ENCODE measurements at regions not wholly inside any gene's neighbourhood (a gene's known extent, or its start where the extent isn't known, plus 50 kb on each side); places are given as distances from the start of the nearest gene placed in this dataset.

- H3K27ac ChIP-seq = no peak overlapping the region
- no peaks in the 10 kb centered on the region for H3K9me3 ChIP-seq
- intact Hi-C loops (cut with DNase I) = no loop called here
- no peak for TF ChIP-seq CTCF (IDR thresholded peaks at IDR 0.05)
- no peaks in the 10 kb centered on the region for H3K36me3 ChIP-seq
- H3K27me3 ChIP-seq = no peaks in the 10 kb centered on the region
- H3K9ac ChIP-seq (ENCODE audit: low read depth in 2 of 2, low read length in 2 of 2) = no peak overlapping the region
- no peaks in the 10 kb centered on the region for H3K4me1 ChIP-seq
- H3K4me3 ChIP-seq = no peak overlapping the region
- no peak for DNase-seq
These were observed 1784.8 kb downstream of the PCDH9 start for GRCh38 chr13:65445340-65445739.

GRCh38 chr13:65435590-65435989 is 1794.5 kb downstream of the PCDH9 start:
- intact Hi-C loops (cut with DNase I) = no loop called here
- TF ChIP-seq CTCF (IDR thresholded peaks at IDR 0.05) = no peak
- H3K4me3 ChIP-seq = no peak overlapping the region

GRCh38 chr13:65417953-65418352 is 1812.2 kb downstream of the PCDH9 start:
- Histone ChIP-seq H3K27me3 (no peaks in the 10 kb centered on the region), H3K27ac (no peak overlapping the region), H3K4me1 (no peaks in the 10 kb centered on the region), H3K9me3 (no peaks in the 10 kb centered on the region), H3K36me3 (no peaks in the 10 kb centered on the region), H3K4me3 (no peak overlapping the region), H3K9ac (ENCODE audit: low read depth in 2 of 2, low read length in 2 of 2) (no peak overlapping the region)
- intact Hi-C loops (cut with DNase I) = no loop called here
- no peak for TF ChIP-seq CTCF (IDR thresholded peaks at IDR 0.05)
- DNase-seq = no peak

More at GRCh38 chr13:65435590-65435989, 1794.5 kb downstream of the PCDH9 start:
- H3K9ac ChIP-seq (ENCODE audit: low read depth in 2 of 2, low read length in 2 of 2) = no peak overlapping the region
- no peak for DNase-seq
- H3K36me3 ChIP-seq = no peaks in the 10 kb centered on the region
- no peak overlapping the region for H3K27ac ChIP-seq
- H3K27me3 ChIP-seq = no peaks in the 10 kb centered on the region
- H3K9me3 ChIP-seq = peaks cover 5% of the 10 kb centered on the region
- H3K4me1 ChIP-seq = no peaks in the 10 kb centered on the region

- Histone ChIP-seq H3K27me3 (no peaks in the 10 kb centered on the region), H3K4me3 (no peak overlapping the region), H3K36me3 (no peaks in the 10 kb centered on the region), H3K9me3 (no peaks in the 10 kb centered on the region), H3K27ac (no peak overlapping the region), H3K9ac (ENCODE audit: low read depth in 2 of 2, low read length in 2 of 2) (no peak overlapping the region), H3K4me1 (no peaks in the 10 kb centered on the region)
- no peak for DNase-seq
- TF ChIP-seq CTCF (IDR thresholded peaks at IDR 0.05) = no peak
- intact Hi-C loops (cut with DNase I) = no loop called here
These were observed 1813.4 kb downstream of the PCDH9 start for GRCh38 chr13:65416784-65417183.

GRCh38 chr13:65414187-65414586 is 1815.9 kb downstream of the PCDH9 start:
- intact Hi-C loops (cut with DNase I) = no loop called here
- H3K9me3 ChIP-seq = no peaks in the 10 kb centered on the region
- no peak overlapping the region for H3K9ac ChIP-seq (ENCODE audit: low read depth in 2 of 2, low read length in 2 of 2)
- H3K36me3 ChIP-seq = no peaks in the 10 kb centered on the region
- no peak for TF ChIP-seq CTCF (IDR thresholded peaks at IDR 0.05)
- H3K4me3 ChIP-seq = no peak overlapping the region
- H3K4me1 ChIP-seq = no peaks in the 10 kb centered on the region
- no peaks in the 10 kb centered on the region for H3K27me3 ChIP-seq
- H3K27ac ChIP-seq = no peak overlapping the region
- no peak for DNase-seq

GRCh38 chr13:65411521-65411920 is 1818.6 kb downstream of the PCDH9 start:
- H3K36me3 ChIP-seq = no peaks in the 10 kb centered on the region
- H3K27ac ChIP-seq = no peak overlapping the region
- H3K9ac ChIP-seq (ENCODE audit: low read depth in 2 of 2, low read length in 2 of 2) = no peak overlapping the region
- H3K9me3 ChIP-seq = no peaks in the 10 kb centered on the region
- no peaks in the 10 kb centered on the region for H3K27me3 ChIP-seq
- no peaks in the 10 kb centered on the region for H3K4me1 ChIP-seq
- DNase-seq = no peak
- intact Hi-C loops (cut with DNase I) = no loop called here
- TF ChIP-seq CTCF (IDR thresholded peaks at IDR 0.05) = no peak
- H3K4me3 ChIP-seq = no peak overlapping the region

Measured in colonic mucosa (tissue), 4 donors.